PC-9 (cell line): ENCODE measurements at regions not wholly inside any gene's neighbourhood (a gene's known extent, or its start where the extent isn't known, plus 50 kb on each side); places are given as distances from the start of the nearest gene placed in this dataset.

ENCODE experiments used
- BruUV-seq: library from RNA; stranded (reverse); fragments of 400-500 nt; replicated peaks from 2 replicates; lab custom pipeline; 2021; lab: Mats Ljungman, UMichigan
- CTCF ChIA-PET: fragments of 300-600 bp; sonication (Branson Sonifier 250); formaldehyde crosslinking; loops from one replicate; lab custom pipeline; 2022; ENCODE audit warnings: antibody characterized with exemption; lab: Charles Lee
- POLR2A ChIA-PET: fragments of 300-600 bp; sonication (Branson Sonifier 250); formaldehyde crosslinking; loops from one replicate; lab custom pipeline; 2022; ENCODE audit warnings: antibody characterized with exemption; ENCODE audit not compliant: unreplicated experiment; lab: Charles Lee
- DNase-seq, 2 experiments: peaks; one replicate each; pipeline versions ENCODE4 v3.0.0 to v3.0.0-alpha.2; 2015 to 2022; ENCODE audit warnings: mixed read lengths in 1 of 2
- H2AFZ ChIP-seq: fragments of 200-600 bp; sonication (generic); 2 replicates; pipeline ENCODE4 v1.8.1; 2017; ENCODE audit warnings: antibody characterized with exemption
- H3F3A ChIP-seq: fragments of 200-600 bp; sonication (generic); 2 replicates; pipeline ENCODE4 v1.8.1; 2017; ENCODE audit warnings: antibody characterized with exemption, mild to moderate bottlenecking, low read depth; ENCODE audit not compliant: insufficient read depth
- H3K27ac ChIP-seq: fragments of 200-600 bp; sonication (generic); 2 replicates; pipeline ENCODE4 v1.6.1; 2016; ENCODE audit warnings: mixed run types
- H3K27me3 ChIP-seq: fragments of 200-600 bp; sonication (generic); 2 replicates; pipeline ENCODE4 v1.6.1; 2016; ENCODE audit warnings: low read depth, mixed run types; ENCODE audit not compliant: insufficient read depth
- H3K36me3 ChIP-seq: fragments of 200-600 bp; sonication (generic); 2 replicates; pipeline ENCODE4 v1.6.1; 2016; ENCODE audit warnings: low read depth, mixed run types
- H3K4me1 ChIP-seq: fragments of 200-600 bp; sonication (generic); replicated peaks from 2 replicates; pipeline ENCODE4 v1.6.1; 2016; ENCODE audit warnings: mixed run types; ENCODE audit not compliant: insufficient read depth
- H3K4me2 ChIP-seq: fragments of 200-600 bp; sonication (generic); 2 replicates; pipeline ENCODE4 v1.6.1; 2017; ENCODE audit warnings: mixed run types
- H3K4me3 ChIP-seq: fragments of 200-600 bp; sonication (generic); 2 replicates; pipeline ENCODE4 v1.6.1; 2016; ENCODE audit warnings: mixed run types
- H3K79me2 ChIP-seq: fragments of 200-600 bp; sonication (generic); 2 replicates; pipeline ENCODE4 v1.6.1; 2017; ENCODE audit warnings: low read depth, mixed run types
- H3K9me2 ChIP-seq: fragments of 200-600 bp; sonication (generic); 2 replicates; pipeline ENCODE4 v1.8.1; 2017; ENCODE audit warnings: mild to moderate bottlenecking; ENCODE audit not compliant: insufficient read depth
- H3K9me3 ChIP-seq: fragments of 200-600 bp; sonication (generic); 2 replicates; pipeline ENCODE4 v1.8.1; 2016; ENCODE audit warnings: low read depth; ENCODE audit not compliant: insufficient read depth
- H4K20me1 ChIP-seq: fragments of 200-600 bp; sonication (generic); 2 replicates; pipeline ENCODE4 v1.8.1; 2017; ENCODE audit not compliant: insufficient read depth
- CTCF ChIP-seq: fragments of 200-600 bp; sonication (generic); conservative IDR thresholded peaks from 2 replicates; pipeline ENCODE4 v1.6.1; 2017; ENCODE audit warnings: mixed run types, antibody characterized with exemption, mild to moderate bottlenecking, moderate library complexity
- EZH2 ChIP-seq: fragments of 200-600 bp; sonication (generic); IDR thresholded peaks from 2 replicates; pipeline ENCODE4 v1.8.0; 2017; ENCODE audit warnings: antibody characterized with exemption, low read depth
- intact Hi-C: fragments of 100-400 bp; cut with micrococcal nuclease; formaldehyde crosslinking; loops from one replicate; pipeline ENCODE4 v1.10.0; 2022; ENCODE audit not compliant: unreplicated experiment

GRCh38 chr1:182297335-182297734 lies 94.3 kb downstream of the GLUL start:
- no peaks in the 10 kb centered on the region for H3K36me3 ChIP-seq
- H3K4me3 ChIP-seq = no peak overlapping the region
- H4K20me1 ChIP-seq = no peaks in the 10 kb centered on the region
- TF ChIP-seq EZH2 = no peak
- no peak for TF ChIP-seq CTCF
- POLR2A ChIA-PET = no interaction called here
- H3K79me2 ChIP-seq = no peaks in the 10 kb centered on the region
- intact Hi-C loops = loop anchor here (10.0 kb wide), 1 partner anchor 153 kb away; no protein-coding TSS in a partner anchor
- no peaks in the 10 kb centered on the region for H3K9me2 ChIP-seq
- no peaks in the 10 kb centered on the region for H3K9me3 ChIP-seq
- CTCF ChIA-PET = no interaction called here
- peaks cover 21% of the 10 kb centered on the region for H3K4me1 ChIP-seq
- no TSS peak for BruUV-seq
- no peak overlapping the region for H3K4me2 ChIP-seq
- H3K27ac ChIP-seq = no peak overlapping the region
- DNase-seq = no peak
- no peaks in the 10 kb centered on the region for H3F3A ChIP-seq
- no peak overlapping the region for H2AFZ ChIP-seq
- no peaks in the 10 kb centered on the region for H3K27me3 ChIP-seq

GRCh38 chr1:182295697-182296096 lies 95.9 kb downstream of the GLUL start:
- CTCF ChIA-PET = no interaction called here

DNA sequence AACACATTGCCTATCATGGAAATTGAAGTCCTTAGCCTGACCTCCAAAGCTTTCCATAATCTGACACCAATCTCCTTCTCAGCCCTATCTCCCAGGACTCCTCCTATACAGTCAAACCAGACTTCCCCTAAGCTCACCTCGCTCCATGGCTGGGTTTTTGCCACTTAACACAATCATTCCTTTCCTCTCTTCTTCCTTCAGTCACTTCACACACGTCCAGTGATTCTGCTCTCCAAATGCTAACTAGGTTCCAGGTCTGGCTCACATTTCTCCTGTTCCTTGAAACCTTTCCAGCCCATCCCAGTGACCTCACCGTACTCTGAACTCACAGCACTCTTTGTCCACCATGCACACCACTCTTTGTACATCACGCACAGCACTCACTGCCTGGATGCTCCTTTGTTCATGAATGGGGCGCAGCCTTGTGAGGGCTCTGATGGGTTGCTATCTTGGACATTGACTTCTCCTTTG lies 98.4 kb downstream of the GLUL start:
- H3K79me2 ChIP-seq = no peaks in the 10 kb centered on the region
- TF ChIP-seq EZH2 (no peak), CTCF (no peak)
- intact Hi-C loops = loop anchor here (10.0 kb wide), 1 partner anchor 148 kb away; no protein-coding TSS in a partner anchor
- H4K20me1 ChIP-seq = no peaks in the 10 kb centered on the region
- no peak overlapping the region for H2AFZ ChIP-seq
- peaks cover 9% of the 10 kb centered on the region; the same call in 1 of the 2 replicates for H3F3A ChIP-seq
- H3K4me2 ChIP-seq = no peak overlapping the region
- H3K36me3 ChIP-seq = no peaks in the 10 kb centered on the region
- peaks cover 13% of the 10 kb centered on the region for H3K4me1 ChIP-seq
- ChIA-PET POLR2A (no interaction called here), CTCF (no interaction called here)
- no peak overlapping the region for H3K27ac ChIP-seq
- no peak overlapping the region for H3K4me3 ChIP-seq
- DNase-seq = no peak
- H3K27me3 ChIP-seq = no peaks in the 10 kb centered on the region
- no peaks in the 10 kb centered on the region for H3K9me3 ChIP-seq
- H3K9me2 ChIP-seq = no peaks in the 10 kb centered on the region
- no TSS peak for BruUV-seq

More at GRCh38 chr1:182295697-182296096, 95.9 kb downstream of the GLUL start:
- Histone ChIP-seq H3K27ac (no peak overlapping the region), H3K9me3 (no peaks in the 10 kb centered on the region), H3K4me1 (peaks cover 11% of the 10 kb centered on the region), H3F3A (peaks cover under 1% of the 10 kb centered on the region; the same call in 1 of the 2 replicates), H3K79me2 (no peaks in the 10 kb centered on the region), H3K4me3 (no peak overlapping the region), H4K20me1 (no peaks in the 10 kb centered on the region), H3K9me2 (no peaks in the 10 kb centered on the region), H2AFZ (no peak overlapping the region), H3K36me3 (no peaks in the 10 kb centered on the region), H3K27me3 (no peaks in the 10 kb centered on the region), H3K4me2 (no peak overlapping the region)
- no peak for DNase-seq
- TF ChIP-seq CTCF (no peak), EZH2 (no peak)
- intact Hi-C loops = loop anchor here (10.0 kb wide), 1 partner anchor 151 kb away; no protein-coding TSS in a partner anchor
- POLR2A ChIA-PET = no interaction called here
- no TSS peak for BruUV-seq
